ENCODE measurements at regions not wholly inside any gene's neighbourhood (a gene's known extent, or its start where the extent isn't known, plus 50 kb on each side); places are given as distances from the start of the nearest gene placed in this dataset.
"Not testable (repeated sequence)": the region's sequence is repeated elsewhere in the genome, so short reads cannot be mapped to it uniquely, and the experiment has no call there.

DNA sequence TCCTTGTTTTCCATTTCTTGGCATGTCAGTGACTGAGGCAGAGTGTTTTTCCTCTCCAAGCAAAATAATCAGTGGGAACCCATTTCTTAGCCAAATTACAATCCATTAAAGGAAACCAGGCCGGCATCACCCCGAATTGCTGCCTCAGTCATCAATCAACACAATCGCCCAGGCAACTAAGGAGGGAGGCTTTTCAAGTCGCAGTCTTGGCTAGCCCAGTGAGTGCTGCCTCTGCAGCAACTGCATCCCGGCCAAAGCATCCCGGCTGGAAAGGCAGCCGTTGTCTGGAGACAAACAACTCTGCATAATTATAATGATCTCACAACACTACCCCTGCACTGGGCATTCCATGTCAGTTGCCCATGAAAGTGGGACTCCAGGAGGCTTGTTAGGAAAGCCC is 213.5 kb upstream of the PRICKLE2 start:
- Histone ChIP-seq H3K4me1 (ENCODE audit: insufficient read depth, insufficient read length) (peaks cover 6% of the 10 kb centered on the region), H3K36me3 (ENCODE audit: insufficient read depth, insufficient read length, low read length) (no peaks in the 10 kb centered on the region), H3K9me3 (ENCODE audit: insufficient read depth, low read length) (peaks cover 19% of the 10 kb centered on the region; the same call in 1 of the 2 replicates), H3K9ac (ENCODE audit: insufficient read length, low read depth) (no peak overlapping the region), H3K4me3 (ENCODE audit: insufficient read length, low read depth) (no peak overlapping the region), H3K27me3 (ENCODE audit: insufficient read depth, insufficient read length) (no peaks in the 10 kb centered on the region)
- DNase-seq (ENCODE audit: low read depth, low spot score), result no peak
- TF ChIP-seq YY1 (IDR thresholded peaks at IDR 0.05; ENCODE audit: insufficient read depth, insufficient read length) (no peak), SUZ12 (IDR thresholded peaks at IDR 0.05; ENCODE audit: extremely low read depth, insufficient read depth, insufficient read length) (no peak), ZNF274 (IDR thresholded peaks at IDR 0.05; ENCODE audit: low read depth, low read length) (no peak)

DNA sequence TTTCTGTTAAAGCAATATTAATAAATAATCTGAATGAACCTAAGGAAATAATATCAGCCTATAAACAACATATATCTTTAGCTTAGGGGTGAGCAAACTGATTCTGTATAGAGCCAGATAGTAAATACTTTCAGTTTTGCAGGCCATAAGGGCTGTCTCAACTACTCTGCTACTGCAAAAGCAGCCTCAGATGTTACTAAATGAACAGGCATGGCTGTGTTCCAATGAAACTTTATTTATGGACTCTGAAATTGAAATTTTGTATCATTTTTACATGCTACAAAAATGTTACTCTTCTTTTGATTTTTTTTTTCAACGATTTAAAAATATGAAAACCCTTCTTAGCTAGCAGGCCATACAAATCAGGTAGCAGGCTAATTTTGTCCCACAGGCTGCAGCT is 212.8 kb upstream of the PRICKLE2 start:
- TF ChIP-seq SUZ12 (IDR thresholded peaks at IDR 0.05; ENCODE audit: extremely low read depth, insufficient read depth, insufficient read length) (no peak), YY1 (IDR thresholded peaks at IDR 0.05; ENCODE audit: insufficient read depth, insufficient read length) (no peak)
- no peak for DNase-seq (ENCODE audit: low read depth, low spot score)
- Histone ChIP-seq H3K4me3 (ENCODE audit: insufficient read length, low read depth) (no peak overlapping the region), H3K27me3 (ENCODE audit: insufficient read depth, insufficient read length) (no peaks in the 10 kb centered on the region), H3K9me3 (ENCODE audit: insufficient read depth, low read length) (peaks cover 26% of the 10 kb centered on the region; the same call in 1 of the 2 replicates), H3K4me1 (ENCODE audit: insufficient read depth, insufficient read length) (peaks cover 3% of the 10 kb centered on the region), H3K36me3 (ENCODE audit: insufficient read depth, insufficient read length, low read length) (no peaks in the 10 kb centered on the region), H3K9ac (ENCODE audit: insufficient read length, low read depth) (no peak overlapping the region)

DNA sequence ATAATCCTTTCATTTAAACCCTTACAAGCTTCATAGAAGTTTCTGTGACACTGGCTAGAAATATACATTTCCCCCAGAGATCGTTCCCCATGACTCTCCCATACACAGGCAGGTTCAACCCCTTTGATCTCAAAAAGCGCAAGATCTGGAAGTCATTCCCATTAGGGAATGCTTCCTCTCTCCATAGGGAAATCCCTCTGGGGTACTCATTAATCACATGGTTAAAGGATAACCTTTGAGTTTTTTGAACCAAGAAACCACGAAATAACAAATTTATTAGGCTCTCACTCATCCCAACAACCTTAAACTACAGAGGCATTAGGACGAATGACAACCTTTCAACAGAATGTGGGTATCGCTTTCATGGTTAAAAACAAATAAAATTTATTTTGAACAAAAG is 211.9 kb upstream of the PRICKLE2 start:
- H3K27me3 ChIP-seq (ENCODE audit: insufficient read depth, insufficient read length), result no peaks in the 10 kb centered on the region
- TF ChIP-seq SUZ12 (IDR thresholded peaks at IDR 0.05; ENCODE audit: extremely low read depth, insufficient read depth, insufficient read length) (no peak), YY1 (IDR thresholded peaks at IDR 0.05; ENCODE audit: insufficient read depth, insufficient read length) (no peak), ZNF274 (IDR thresholded peaks at IDR 0.05; ENCODE audit: low read depth, low read length) (no peak)
- DNase-seq (ENCODE audit: low read depth, low spot score), result no peak

DNA sequence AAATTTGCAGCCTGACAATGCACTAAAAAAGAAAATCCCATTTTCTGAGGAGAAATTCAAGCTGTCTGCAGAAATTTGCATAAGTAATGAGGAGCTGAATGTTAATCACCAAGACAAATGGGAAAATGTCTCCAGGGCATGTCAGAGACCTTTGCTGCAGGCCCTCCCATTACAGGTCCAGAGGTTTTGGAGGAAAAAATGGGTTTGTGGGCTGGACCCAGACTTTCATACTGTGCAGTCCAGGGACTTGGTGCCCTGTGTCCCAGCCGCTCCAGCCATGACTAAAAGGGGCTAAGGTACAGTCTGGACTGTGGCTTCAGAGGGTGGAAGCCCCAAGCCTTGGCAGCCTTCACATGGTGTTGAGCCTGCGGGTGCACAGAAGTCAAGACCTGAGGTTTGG is 209.8 kb upstream of the PRICKLE2 start:
- not testable (repeated sequence) for H3K27me3 ChIP-seq (ENCODE audit: insufficient read depth, insufficient read length)

More for the DNA sequence above, 211.9 kb upstream of the PRICKLE2 start:
- H3K9ac ChIP-seq (ENCODE audit: insufficient read length, low read depth), result no peak overlapping the region
- peaks cover 26% of the 10 kb centered on the region; the same call in 1 of the 2 replicates for H3K9me3 ChIP-seq (ENCODE audit: insufficient read depth, low read length)
- no peaks in the 10 kb centered on the region for H3K4me1 ChIP-seq (ENCODE audit: insufficient read depth, insufficient read length)
- H3K36me3 ChIP-seq (ENCODE audit: insufficient read depth, insufficient read length, low read length), result no peaks in the 10 kb centered on the region
- H3K4me3 ChIP-seq (ENCODE audit: insufficient read length, low read depth), result no peak overlapping the region

DNA sequence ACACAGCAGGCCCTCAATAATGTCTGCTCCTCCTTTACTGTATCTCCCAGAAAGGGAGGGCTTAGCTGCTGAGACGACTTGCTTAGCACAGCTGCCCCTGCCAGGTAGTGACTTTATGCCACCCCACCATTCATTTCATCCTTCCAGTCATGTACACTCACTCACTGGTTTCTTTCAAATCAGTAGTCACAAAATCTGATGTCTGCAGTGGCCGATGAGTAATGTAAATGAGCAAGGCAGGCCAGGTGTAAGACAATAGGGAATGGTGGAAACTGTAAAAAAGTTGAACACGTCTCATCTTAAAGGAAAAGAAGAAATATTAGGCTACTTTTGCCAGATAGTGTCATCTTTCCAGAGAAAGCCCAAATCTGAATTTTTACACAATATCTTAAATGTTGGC is 207.6 kb upstream of the PRICKLE2 start:
- H3K9me3 ChIP-seq (ENCODE audit: insufficient read depth, low read length), result peaks cover 34% of the 10 kb centered on the region
- H3K4me3 ChIP-seq (ENCODE audit: insufficient read length, low read depth), result no peak overlapping the region
- no peak for DNase-seq (ENCODE audit: low read depth, low spot score)
- no peak for TF ChIP-seq SUZ12 (IDR thresholded peaks at IDR 0.05; ENCODE audit: extremely low read depth, insufficient read depth, insufficient read length)
- no peak for TF ChIP-seq ZNF274 (IDR thresholded peaks at IDR 0.05; ENCODE audit: low read depth, low read length)
- TF ChIP-seq YY1 (IDR thresholded peaks at IDR 0.05; ENCODE audit: insufficient read depth, insufficient read length), result no peak
- no peaks in the 10 kb centered on the region for H3K27me3 ChIP-seq (ENCODE audit: insufficient read depth, insufficient read length)
- no peak overlapping the region for H3K9ac ChIP-seq (ENCODE audit: insufficient read length, low read depth)
- H3K36me3 ChIP-seq (ENCODE audit: insufficient read depth, insufficient read length, low read length), result no peaks in the 10 kb centered on the region
- no peaks in the 10 kb centered on the region for H3K4me1 ChIP-seq (ENCODE audit: insufficient read depth, insufficient read length)

More for the DNA sequence above, 209.8 kb upstream of the PRICKLE2 start:
- DNase-seq (ENCODE audit: low read depth, low spot score); H3K9ac ChIP-seq (ENCODE audit: insufficient read length, low read depth); H3K4me1 ChIP-seq (ENCODE audit: insufficient read depth, insufficient read length); H3K4me3 ChIP-seq (ENCODE audit: insufficient read length, low read depth); H3K36me3 ChIP-seq (ENCODE audit: insufficient read depth, insufficient read length, low read length): not testable (repeated sequence)
- H3K9me3 ChIP-seq (ENCODE audit: insufficient read depth, low read length), result peaks cover 34% of the 10 kb centered on the region

DNA sequence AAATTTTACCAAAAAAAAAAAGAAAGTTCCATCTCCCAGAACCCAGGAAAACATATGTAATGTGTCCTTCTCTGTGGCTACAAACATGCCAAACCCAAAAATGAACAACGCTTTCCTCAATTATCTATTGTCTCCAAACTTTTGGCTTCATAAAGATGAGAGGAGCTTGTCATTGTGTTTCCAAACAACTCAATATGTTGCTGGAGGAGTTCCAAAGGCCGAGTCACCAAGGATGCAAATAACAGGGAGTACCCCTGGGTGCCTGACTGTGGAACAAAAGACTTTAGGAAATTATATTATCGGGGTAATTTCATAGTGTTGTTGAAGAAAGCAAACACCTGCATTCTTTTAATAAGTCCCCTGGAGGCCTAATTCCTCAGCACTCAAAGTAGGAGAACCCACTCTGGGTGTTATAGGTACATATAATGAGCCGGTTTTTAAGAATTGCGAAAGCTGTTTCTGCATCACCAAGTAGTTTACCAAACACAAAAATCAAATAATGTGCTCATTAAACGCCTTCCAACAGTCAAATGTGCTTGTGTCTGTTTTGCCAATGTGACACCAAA is 206.3 kb upstream of the PRICKLE2 start:
- no peaks in the 10 kb centered on the region for H3K27me3 ChIP-seq (ENCODE audit: insufficient read depth, insufficient read length)
- DNase-seq (ENCODE audit: low read depth, low spot score), result no peak
- no peak overlapping the region for H3K4me3 ChIP-seq (ENCODE audit: insufficient read length, low read depth)
- H3K9me3 ChIP-seq (ENCODE audit: insufficient read depth, low read length), result peaks cover 34% of the 10 kb centered on the region
- H3K36me3 ChIP-seq (ENCODE audit: insufficient read depth, insufficient read length, low read length), result no peaks in the 10 kb centered on the region
- H3K9ac ChIP-seq (ENCODE audit: insufficient read length, low read depth), result no peak overlapping the region
- no peak for TF ChIP-seq ZNF274 (IDR thresholded peaks at IDR 0.05; ENCODE audit: low read depth, low read length)
- TF ChIP-seq YY1 (IDR thresholded peaks at IDR 0.05; ENCODE audit: insufficient read depth, insufficient read length), result no peak
- TF ChIP-seq SUZ12 (IDR thresholded peaks at IDR 0.05; ENCODE audit: extremely low read depth, insufficient read depth, insufficient read length), result no peak
- no peaks in the 10 kb centered on the region for H3K4me1 ChIP-seq (ENCODE audit: insufficient read depth, insufficient read length)

DNA sequence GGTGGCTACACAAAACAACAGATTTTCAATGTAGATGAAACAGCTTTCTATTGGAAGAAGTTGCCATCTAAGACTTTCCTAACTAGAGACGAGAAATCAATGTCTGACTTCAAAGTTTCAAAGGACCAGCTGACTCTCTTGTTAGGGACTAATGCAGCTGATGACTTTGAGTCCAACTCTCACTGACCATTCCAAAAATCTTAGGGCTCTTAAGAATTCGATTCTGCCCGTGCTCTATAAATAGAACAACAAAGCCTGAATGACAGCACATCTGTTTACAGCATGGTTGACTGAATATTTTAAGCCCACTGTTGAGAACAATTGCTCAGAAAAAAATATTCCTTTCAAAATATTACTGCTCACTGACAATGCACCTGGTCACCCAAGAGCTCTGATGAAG is 202.4 kb upstream of the PRICKLE2 start:
- Histone ChIP-seq H3K36me3 (ENCODE audit: insufficient read depth, insufficient read length, low read length) (no peaks in the 10 kb centered on the region), H3K9ac (ENCODE audit: insufficient read length, low read depth) (no peak overlapping the region), H3K27me3 (ENCODE audit: insufficient read depth, insufficient read length) (no peaks in the 10 kb centered on the region), H3K4me3 (ENCODE audit: insufficient read length, low read depth) (no peak overlapping the region), H3K9me3 (ENCODE audit: insufficient read depth, low read length) (peaks cover 9% of the 10 kb centered on the region), H3K4me1 (ENCODE audit: insufficient read depth, insufficient read length) (no peaks in the 10 kb centered on the region)
- no peak for DNase-seq (ENCODE audit: low read depth, low spot score)
- no peak for TF ChIP-seq ZNF274 (IDR thresholded peaks at IDR 0.05; ENCODE audit: low read depth, low read length)
- no peak for TF ChIP-seq YY1 (IDR thresholded peaks at IDR 0.05; ENCODE audit: insufficient read depth, insufficient read length)
- no peak for TF ChIP-seq SUZ12 (IDR thresholded peaks at IDR 0.05; ENCODE audit: extremely low read depth, insufficient read depth, insufficient read length)

DNA sequence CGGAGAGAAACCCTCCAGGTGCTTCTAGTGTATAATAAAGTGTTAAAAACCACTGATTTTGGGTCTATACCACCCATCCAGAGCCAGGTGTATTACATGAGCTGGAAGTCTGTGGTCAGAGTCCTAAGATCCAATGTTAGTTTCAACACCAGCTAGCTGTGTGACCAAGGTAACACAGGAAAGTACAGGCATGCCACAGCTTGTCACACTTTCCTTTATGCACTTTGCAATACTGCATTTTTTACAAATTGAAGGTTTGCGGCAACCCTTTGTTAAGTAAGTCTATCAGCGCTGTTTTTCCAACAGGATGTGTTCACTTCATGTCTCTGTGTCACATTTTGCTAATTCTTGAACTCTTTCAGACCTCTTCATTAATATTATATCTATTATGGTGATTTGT is 201.3 kb upstream of the PRICKLE2 start:
- Histone ChIP-seq H3K27me3 (ENCODE audit: insufficient read depth, insufficient read length) (no peaks in the 10 kb centered on the region), H3K9me3 (ENCODE audit: insufficient read depth, low read length) (peaks cover 9% of the 10 kb centered on the region), H3K4me1 (ENCODE audit: insufficient read depth, insufficient read length) (no peaks in the 10 kb centered on the region), H3K4me3 (ENCODE audit: insufficient read length, low read depth) (no peak overlapping the region), H3K36me3 (ENCODE audit: insufficient read depth, insufficient read length, low read length) (no peaks in the 10 kb centered on the region), H3K9ac (ENCODE audit: insufficient read length, low read depth) (no peak overlapping the region)
- no peak for TF ChIP-seq YY1 (IDR thresholded peaks at IDR 0.05; ENCODE audit: insufficient read depth, insufficient read length)
- no peak for TF ChIP-seq SUZ12 (IDR thresholded peaks at IDR 0.05; ENCODE audit: extremely low read depth, insufficient read depth, insufficient read length)
- TF ChIP-seq ZNF274 (IDR thresholded peaks at IDR 0.05; ENCODE audit: low read depth, low read length), result no peak
- no peak for DNase-seq (ENCODE audit: low read depth, low spot score)
